ENCODE measurements at regions not wholly inside any gene's neighbourhood (a gene's known extent, or its start where the extent isn't known, plus 50 kb on each side); places are given as distances from the start of the nearest gene placed in this dataset.

GRCh38 chrX:914206-914605 is 283.6 kb downstream of the SHOX start:
- dilution Hi-C loops (cut with HindIII; ENCODE audit: low sequenced_read_pairs, unreplicated experiment) (no loop called here), intact Hi-C loops (cut with micrococcal nuclease) (no loop called here), in situ Hi-C loops (cut with MboI; ENCODE audit: low sequenced_read_pairs) (no loop called here)
- Histone ChIP-seq H2BK120ac (ENCODE audit: low read depth, low read length) (no peak overlapping the region), H3K27me3 (ENCODE audit: control insufficient read depth, insufficient read depth, low read length) (no peaks in the 10 kb centered on the region), H3K79me1 (ENCODE audit: low read depth in 1 of 2, low read length in 2 of 2) (no peaks in the 10 kb centered on the region), H3K14ac (replicated peaks; ENCODE audit: low read depth, low read length) (no peak overlapping the region), H3K4me3 (ENCODE audit: insufficient read depth, low read depth, low read length) (no peak overlapping the region), H3K4me2 (ENCODE audit: low read depth, low read length) (no peak overlapping the region), H4K20me1 (ENCODE audit: insufficient read depth, low read length) (no peaks in the 10 kb centered on the region), H2AK9ac (replicated peaks; ENCODE audit: low read depth, low read length, poor library complexity) (no peak overlapping the region), H4K91ac (ENCODE audit: insufficient read depth, low read depth, low read length) (no peak overlapping the region), H3K36me3 (ENCODE audit: control insufficient read depth, insufficient read depth, low read length) (no peaks in the 10 kb centered on the region), H2BK5ac (ENCODE audit: low read depth, low read length, poor library complexity, severe bottlenecking) (no peak overlapping the region), H3K27ac (ENCODE audit: insufficient read depth, low read length) (no peak overlapping the region), H3K18ac (ENCODE audit: low read depth, low read length) (no peak overlapping the region), H2BK15ac (ENCODE audit: low read depth, low read length) (no peak overlapping the region), H3K4me1 (ENCODE audit: control insufficient read depth, insufficient read depth, low read length) (no peaks in the 10 kb centered on the region), H3K4ac (ENCODE audit: low read depth, low read length) (no peak overlapping the region), H2BK20ac (ENCODE audit: low read depth, low read length) (no peak overlapping the region), H2AK5ac (ENCODE audit: low read depth, low read length) (no peak overlapping the region), H2AFZ (replicated peaks; ENCODE audit: low read length, poor library complexity) (no peak overlapping the region), H4K5ac (ENCODE audit: low read depth, low read length) (no peak overlapping the region), H3K23ac (ENCODE audit: low read depth, low read length) (no peak overlapping the region), H3K56ac (ENCODE audit: extremely low read depth, insufficient read depth, low read length) (no peak overlapping the region), H3K9ac (ENCODE audit: low read depth, low read length) (no peak overlapping the region), H3K9me3 (ENCODE audit: control insufficient read depth, insufficient read depth, low read length) (peaks cover 6% of the 10 kb centered on the region), H4K8ac (ENCODE audit: low read depth in 2 of 2, low read length in 2 of 2) (no peak overlapping the region), H3K9me1 (ENCODE audit: insufficient read depth, low read length) (no peaks in the 10 kb centered on the region)
- ChIA-PET POLR2A (ENCODE audit: unreplicated experiment) (no interaction called here), CTCF (no interaction called here)
- DNase-seq, result no peak
- TF ChIP-seq CEBPB (IDR thresholded peaks at IDR 0.05; ENCODE audit: low read depth, low read length) (no peak), MAFK (IDR thresholded peaks at IDR 0.05; ENCODE audit: low read depth, low read length) (no peak), BHLHE40 (IDR thresholded peaks at IDR 0.05; ENCODE audit: low read depth, low read length) (no peak), RFX5 (IDR thresholded peaks at IDR 0.05; ENCODE audit: low read depth, low read length) (no peak), RCOR1 (IDR thresholded peaks at IDR 0.05; ENCODE audit: insufficient replicate concordance, low read length) (no peak), SMC3 (IDR thresholded peaks at IDR 0.05; ENCODE audit: low read depth, low read length) (no peak), MXI1 (IDR thresholded peaks at IDR 0.05; ENCODE audit: borderline replicate concordance, low read depth, low read length) (no peak), RAD21 (IDR thresholded peaks at IDR 0.05; ENCODE audit: low read length) (no peak), CHD1 (IDR thresholded peaks at IDR 0.05; ENCODE audit: low read depth, low read length) (no peak), NFE2L2 (IDR thresholded peaks at IDR 0.05; ENCODE audit: low read depth, low read length) (no peak), CTCF (conservative IDR thresholded peaks at IDR 0.05; ENCODE audit: low read depth, low read length) (no peak), MAZ (IDR thresholded peaks at IDR 0.05; ENCODE audit: borderline replicate concordance, low read depth, low read length) (no peak), FOS (IDR thresholded peaks at IDR 0.05; ENCODE audit: low read depth, low read length) (no peak), USF2 (IDR thresholded peaks at IDR 0.05; ENCODE audit: low read depth, low read length) (no peak), ELK1 (IDR thresholded peaks at IDR 0.05; ENCODE audit: borderline replicate concordance, low read depth, low read length) (no peak), POLR2A (IDR thresholded peaks at IDR 0.05; ENCODE audit: low read depth, low read length) (no peak)
- BruUV-seq (replicated peaks), result no TSS peak
- no peak for ATAC-seq (ENCODE audit: low read depth)
